B cell (primary cell): ENCODE measurements at regions not wholly inside any gene's neighbourhood (a gene's known extent, or its start where the extent isn't known, plus 50 kb on each side); places are given as distances from the start of the nearest gene placed in this dataset.
"Not testable (repeated sequence)": the region's sequence is repeated elsewhere in the genome, so short reads cannot be mapped to it uniquely, and the experiment has no call there.

Experiments used
- ATAC-seq: fragments of 200-7000 bp; cut with Tn5 transposase; one replicate; pipeline ENCODE4 v1.10.0; 2021; ENCODE audit warnings: low read depth, mild to moderate bottlenecking, moderate number of reproducible peaks, moderate library complexity
- CTCF ChIA-PET: fragments of 350-600 bp; sonication (Branson Sonifier 250); formaldehyde crosslinking; loops from one replicate; lab custom pipeline; 2021; ENCODE audit warnings: antibody characterized with exemption, inconsistent platforms; lab: Charles Lee
- POLR2A ChIA-PET: fragments of 350-600 bp; sonication (Branson Sonifier 250); formaldehyde crosslinking; loops from one replicate; lab custom pipeline; 2021; ENCODE audit warnings: antibody characterized with exemption; lab: Charles Lee
- DNase-seq: peaks from one replicate; pipeline ENCODE4 v3.0.0; 2013
- H2AFZ ChIP-seq: 2 replicates; pipeline ENCODE4 v1.6.1; 2012; ENCODE audit warnings: mild to moderate bottlenecking, low read depth, low read length; ENCODE audit not compliant: insufficient read depth, poor library complexity, severe bottlenecking
- H3K27ac ChIP-seq, 2 donors: 1 replicate in 1 of 2; 2 replicates in 1 of 2; pipeline ENCODE4 v1.5.1; 2012 to 2013; ENCODE audit warnings: low read length in 2 of 2, mild to moderate bottlenecking in 2 of 2, moderate library complexity in 1 of 2
- H3K27me3 ChIP-seq, 4 experiments: fragments of 200-600 bp in 1 of 4; sonication (generic) in 1 of 4; replicated peaks in 1 of 4; 1 replicate in 2 of 4; 2 replicates in 2 of 4; pipeline versions ENCODE4 v1.6.1 to v1.7.0; 2013 to 2016; ENCODE audit warnings: low read length in 3 of 4, mild to moderate bottlenecking in 2 of 4, mixed read lengths in 1 of 4, moderate library complexity in 1 of 4; ENCODE audit not compliant: insufficient read depth in 4 of 4, control insufficient read depth in 3 of 4; ENCODE audit errors: control extremely low read depth in 1 of 4
- H3K36me3 ChIP-seq, 2 experiments: replicated peaks in 1 of 2; 1 replicate in 1 of 2; 2 replicates in 1 of 2; pipeline versions ENCODE4 v1.6.1 to v1.7.1; 2013; ENCODE audit warnings: low read length in 1 of 2; ENCODE audit not compliant: insufficient read depth in 2 of 2, control insufficient read depth in 1 of 2; ENCODE audit errors: control extremely low read depth in 1 of 2, extremely low read depth in 1 of 2
- H3K4me1 ChIP-seq, 2 donors: fragments of 200-600 bp in 1 of 2; sonication (generic) in 1 of 2; 1 replicate in 1 of 2; 2 replicates in 1 of 2; pipeline versions ENCODE4 v1.5.1 to v1.6.1; 2013 to 2017; ENCODE audit warnings: low read length in 2 of 2; ENCODE audit not compliant: control insufficient read depth in 2 of 2, insufficient read depth in 2 of 2
- H3K4me2 ChIP-seq: replicated peaks from 2 replicates; pipeline ENCODE3; 2012; ENCODE audit warnings: mild to moderate bottlenecking, low read depth, low read length; ENCODE audit not compliant: poor library complexity, severe bottlenecking
- H3K4me3 ChIP-seq, 5 experiments: fragments of 200-600 bp in 1 of 5; sonication (generic) in 1 of 5; 1 replicate in 3 of 5; 2 replicates in 2 of 5; pipeline versions ENCODE4 v1.5.1 to v1.7.0; 2011 to 2016; ENCODE audit warnings: low read length in 4 of 5, mild to moderate bottlenecking in 4 of 5, low read depth in 2 of 5, control low read depth in 1 of 5, moderate library complexity in 1 of 5; ENCODE audit not compliant: insufficient read depth in 1 of 5; ENCODE audit errors: control extremely low read depth in 1 of 5, extremely low read depth in 1 of 5
- H3K79me2 ChIP-seq: fragments of 200-600 bp; sonication (generic); one replicate; pipeline ENCODE4 v1.6.0; 2016; ENCODE audit warnings: low read length; ENCODE audit not compliant: control insufficient read depth, insufficient read depth
- H3K9ac ChIP-seq: fragments of 200-600 bp; sonication (generic); 2 replicates; pipeline ENCODE4 v1.6.1; 2017; ENCODE audit warnings: mild to moderate bottlenecking, low read length, moderate library complexity
- H3K9me3 ChIP-seq, 3 donors: one replicate each; pipeline versions ENCODE4 v1.6.1 to v1.7.1; 2013; ENCODE audit warnings: low read length in 2 of 3; ENCODE audit not compliant: control insufficient read depth in 2 of 3, insufficient read depth in 1 of 3; ENCODE audit errors: control extremely low read depth in 1 of 3
- H4K20me1 ChIP-seq: 2 replicates; pipeline ENCODE4 v1.6.0; 2012; ENCODE audit warnings: mild to moderate bottlenecking, low read length; ENCODE audit not compliant: insufficient read depth, control insufficient read depth, poor library complexity, severe bottlenecking
- H3K27ac Mint-ChIP-seq: one replicate; pipeline ENCODE4 v1.8.0; 2021; ENCODE audit warnings: mixed read lengths
- H3K27me3 Mint-ChIP-seq: one replicate; pipeline ENCODE4 v1.8.0; 2021; ENCODE audit warnings: mixed read lengths
- H3K4me1 Mint-ChIP-seq: one replicate; pipeline ENCODE4 v1.8.0; 2021; ENCODE audit warnings: mixed read lengths
- H3K4me3 Mint-ChIP-seq: one replicate; pipeline ENCODE4 v1.8.0; 2021; ENCODE audit warnings: mixed read lengths
- H3K9me3 Mint-ChIP-seq: one replicate; pipeline ENCODE4 v1.8.0; 2022; ENCODE audit warnings: mixed read lengths; ENCODE audit not compliant: insufficient read depth
- CTCF ChIP-seq: fragments of 200-600 bp; IDR thresholded peaks from one replicate; pipeline ENCODE4 v1.8.0; 2022; ENCODE audit warnings: antibody characterized with exemption, mild to moderate bottlenecking
- EZH2 ChIP-seq: IDR thresholded peaks from 2 replicates; pipeline ENCODE4 v1.6.1; 2012; ENCODE audit warnings: borderline replicate concordance, low read depth, mild to moderate bottlenecking, moderate library complexity, low read length; ENCODE audit not compliant: insufficient read depth, poor library complexity, severe bottlenecking
- WGBS: methylation state at CpG from one replicate; pipeline ENCODE4 v1.1.5; 2013; ENCODE audit warnings: missing lambda C conversion rate; ENCODE audit not compliant: insufficient coverage; 5-methylcytosine and 5-hydroxymethylcytosine counted together
- intact Hi-C: fragments of 100-400 bp; cut with micrococcal nuclease; formaldehyde crosslinking; loops from one replicate; pipeline ENCODE4 v1.10.0; 2022

GRCh38 chr5:52150501-52150900, 637.2 kb upstream of the ITGA1 start:
- H2AFZ ChIP-seq = no peak overlapping the region
- no peak overlapping the region for H3K4me3 ChIP-seq
- H4K20me1 ChIP-seq = no peaks in the 10 kb centered on the region
- no peak overlapping the region for H3K27ac ChIP-seq
- Mint-ChIP-seq H3K27ac (no peak overlapping the region), H3K9me3 (no peaks in the 10 kb centered on the region), H3K27me3 (no peaks in the 10 kb centered on the region), H3K4me3 (no peak overlapping the region), H3K4me1 (no peaks in the 10 kb centered on the region)
- H3K4me2 ChIP-seq = no peak overlapping the region
- no peaks in the 10 kb centered on the region for H3K9me3 ChIP-seq
- ATAC-seq = no peak
- no peaks in the 10 kb centered on the region for H3K27me3 ChIP-seq
- no peaks in the 10 kb centered on the region for H3K4me1 ChIP-seq
- no peaks in the 10 kb centered on the region for H3K79me2 ChIP-seq
- TF ChIP-seq EZH2 (no peak), CTCF (no peak)
- no peak overlapping the region for H3K9ac ChIP-seq
- H3K36me3 ChIP-seq = no peaks in the 10 kb centered on the region
- DNase-seq = no peak
- no CpG with 5 or more reads among the region's 1 CpG for whole genome bisulfite sequencing
- intact Hi-C loops = no loop called here
- ChIA-PET POLR2A (no interaction called here), CTCF (no interaction called here)

- H3K9ac ChIP-seq, H3K79me2 ChIP-seq, H2AFZ ChIP-seq, H3K9me3 Mint-ChIP-seq, H3K27me3 Mint-ChIP-seq, POLR2A ChIA-PET, H3K27ac Mint-ChIP-seq, H4K20me1 ChIP-seq, H3K4me2 ChIP-seq, H3K4me3 ChIP-seq, DNase-seq, H3K4me1 ChIP-seq, ATAC-seq, intact Hi-C loops, H3K36me3 ChIP-seq, H3K4me3 Mint-ChIP-seq, H3K27ac ChIP-seq, H3K27me3 ChIP-seq, CTCF ChIA-PET, H3K4me1 Mint-ChIP-seq: not testable (repeated sequence)
- H3K9me3 ChIP-seq = peaks cover 0 to 11% (median 0%) of the 10 kb centered on the region in 3 donors
- no CpG with 5 or more reads among the region's 2 CpGs for WGBS
These were observed 630.9 kb upstream of the ITGA1 start for GRCh38 chr5:52156809-52157208.

- H3K4me1 ChIP-seq, H3K27me3 ChIP-seq, H3K9me3 ChIP-seq, H3K4me2 ChIP-seq, DNase-seq, intact Hi-C loops, CTCF ChIA-PET, H3K27me3 Mint-ChIP-seq, H3K4me3 ChIP-seq, ATAC-seq, H4K20me1 ChIP-seq, H3K27ac ChIP-seq, POLR2A ChIA-PET, H3K9ac ChIP-seq, H3K4me3 Mint-ChIP-seq, H2AFZ ChIP-seq, H3K9me3 Mint-ChIP-seq, H3K79me2 ChIP-seq, H3K4me1 Mint-ChIP-seq, H3K27ac Mint-ChIP-seq, H3K36me3 ChIP-seq: not testable (repeated sequence)
- WGBS = 96% methylated on average over 3 of the region's 3 CpGs
These were observed 621.9 kb upstream of the ITGA1 start for GRCh38 chr5:52165806-52166205.
